GM20000 (cell line): ENCODE measurements at regions not wholly inside any gene's neighbourhood (a gene's known extent, or its start where the extent isn't known, plus 50 kb on each side); places are given as distances from the start of the nearest gene placed in this dataset.

Experiments
- DNase-seq: peaks from one replicate; pipeline ENCODE4 v3.0.0; 2012; ENCODE audit warnings: low spot score
- CTCF ChIP-seq: IDR thresholded peaks from 2 replicates; pipeline ENCODE4 v1.5.1; 2012; ENCODE audit warnings: mild to moderate bottlenecking, control low read depth; ENCODE audit errors: extremely low read depth, missing control alignments

- no peak for DNase-seq
- no peak for TF ChIP-seq CTCF
Observed at GRCh38 chr9:115275753-115276152, 157.8 kb upstream of the TNC start.

GRCh38 chr9:115276621-115277020 lies 158.7 kb upstream of the TNC start:
- no peak for DNase-seq
- no peak for TF ChIP-seq CTCF

GRCh38 chr9:115277301-115277700 lies 159.3 kb upstream of the TNC start:
- DNase-seq = no peak
- TF ChIP-seq CTCF = no peak

- no peak for TF ChIP-seq CTCF
- DNase-seq = peak; percentile 17
Observed at GRCh38 chr9:115278326-115279035, 160.5 kb upstream of the TNC start.

GRCh38 chr9:115283395-115283794 lies 165.4 kb upstream of the TNC start:
- TF ChIP-seq CTCF = no peak
- DNase-seq = no peak

- DNase-seq = no peak
Observed at GRCh38 chr9:115285836-115286235, 167.9 kb upstream of the TNC start.

GRCh38 chr9:115286411-115286810 lies 168.5 kb upstream of the TNC start:
- no peak for TF ChIP-seq CTCF

More at GRCh38 chr9:115285836-115286235, 167.9 kb upstream of the TNC start:
- TF ChIP-seq CTCF = no peak

More at GRCh38 chr9:115286411-115286810, 168.5 kb upstream of the TNC start:
- no peak for DNase-seq
